ENCODE measurements at regions not wholly inside any gene's neighbourhood (a gene's known extent, or its start where the extent isn't known, plus 50 kb on each side); places are given as distances from the start of the nearest gene placed in this dataset.

GRCh38 chr11:115104851-115105453, 399.3 kb downstream of the CADM1 start:
- Histone ChIP-seq H3K9me3 (no peaks in the 10 kb centered on the region), H3K4me1 (no peaks in the 10 kb centered on the region), H3K27me3 (ENCODE audit: low read depth) (no peaks in the 10 kb centered on the region), H3K36me3 (no peaks in the 10 kb centered on the region), H3K4me3 (no peak overlapping the region), H3K27ac (no peak overlapping the region)
- DNase-seq (no peak), ATAC-seq (no peak)
- no peak for TF ChIP-seq CTCF (IDR thresholded peaks at IDR 0.05)
- intact Hi-C loops (cut with DNase I), result loop anchor here (10.0 kb wide), 1 partner anchor 350 kb away; no protein-coding TSS in a partner anchor

GRCh38 chr11:115111066-115111465, 393.1 kb downstream of the CADM1 start:
- no peaks in the 10 kb centered on the region for H3K27me3 ChIP-seq (ENCODE audit: low read depth)
- no peak for ATAC-seq
- no peak for DNase-seq
- no peak for TF ChIP-seq CTCF (IDR thresholded peaks at IDR 0.05)
- no peaks in the 10 kb centered on the region for H3K36me3 ChIP-seq
- H3K4me1 ChIP-seq, result no peaks in the 10 kb centered on the region
- H3K4me3 ChIP-seq, result no peak overlapping the region
- H3K27ac ChIP-seq, result no peak overlapping the region
- H3K9me3 ChIP-seq, result no peaks in the 10 kb centered on the region
- intact Hi-C loops (cut with DNase I), result no loop called here

GRCh38 chr11:115112754-115113153, 391.5 kb downstream of the CADM1 start:
- Histone ChIP-seq H3K4me3 (no peak overlapping the region), H3K27ac (no peak overlapping the region), H3K36me3 (no peaks in the 10 kb centered on the region), H3K27me3 (ENCODE audit: low read depth) (no peaks in the 10 kb centered on the region), H3K9me3 (no peaks in the 10 kb centered on the region), H3K4me1 (no peaks in the 10 kb centered on the region)
- ATAC-seq (no peak), DNase-seq (no peak)
- TF ChIP-seq CTCF (IDR thresholded peaks at IDR 0.05), result no peak
- intact Hi-C loops (cut with DNase I), result no loop called here

- intact Hi-C loops (cut with DNase I), result no loop called here
- Histone ChIP-seq H3K27ac (no peak overlapping the region), H3K4me1 (no peaks in the 10 kb centered on the region), H3K27me3 (ENCODE audit: low read depth) (no peaks in the 10 kb centered on the region), H3K4me3 (no peak overlapping the region), H3K9me3 (no peaks in the 10 kb centered on the region), H3K36me3 (no peaks in the 10 kb centered on the region)
- DNase-seq, result no peak
- no peak for TF ChIP-seq CTCF (IDR thresholded peaks at IDR 0.05)
- ATAC-seq, result no peak
These were observed 386.2 kb downstream of the CADM1 start for GRCh38 chr11:115117956-115118493.

GRCh38 chr11:115119146-115119545, 385.1 kb downstream of the CADM1 start:
- Histone ChIP-seq H3K36me3 (no peaks in the 10 kb centered on the region), H3K4me3 (no peak overlapping the region), H3K27ac (no peak overlapping the region), H3K27me3 (ENCODE audit: low read depth) (no peaks in the 10 kb centered on the region), H3K4me1 (no peaks in the 10 kb centered on the region), H3K9me3 (no peaks in the 10 kb centered on the region)
- DNase-seq, result no peak
- TF ChIP-seq CTCF (IDR thresholded peaks at IDR 0.05), result no peak
- intact Hi-C loops (cut with DNase I), result no loop called here
- ATAC-seq, result no peak
